ENCODE measurements at regions not wholly inside any gene's neighbourhood (a gene's known extent, or its start where the extent isn't known, plus 50 kb on each side); places are given as distances from the start of the nearest gene placed in this dataset.
A peak's percentile ranks its signal among the peaks of the same experiment; 100 is the strongest.

- no peak for DNase-seq
Observed at GRCh38 chr13:44058067-44058466, 178.4 kb downstream of the LACC1 start.

- peak; percentile 35 for DNase-seq
Observed at GRCh38 chr13:44058624-44059215, 179.0 kb downstream of the LACC1 start.

- no peak for DNase-seq
Observed at GRCh38 chr13:44061876-44062275, 182.2 kb downstream of the LACC1 start.

- DNase-seq, result no peak
Observed at GRCh38 chr13:44063467-44063866, 183.8 kb downstream of the LACC1 start.

GRCh38 chr13:44063881-44064280 is 184.2 kb downstream of the LACC1 start:
- DNase-seq, result no peak

- no peak for DNase-seq
Observed at GRCh38 chr13:44064357-44064756, 184.7 kb downstream of the LACC1 start.

- DNase-seq, result no peak
Observed at GRCh38 chr13:44068169-44068568, 188.5 kb downstream of the LACC1 start.

- peak; percentile 44 for DNase-seq
Observed at GRCh38 chr13:44068737-44069136, 189.0 kb downstream of the LACC1 start.

GRCh38 chr13:44072536-44072935 is 192.8 kb downstream of the LACC1 start:
- DNase-seq, result no peak

GRCh38 chr13:44074611-44075010 is 194.9 kb downstream of the LACC1 start:
- no peak for DNase-seq

GRCh38 chr13:44075113-44075512 is 195.4 kb downstream of the LACC1 start:
- no peak for DNase-seq

GRCh38 chr13:44078806-44079376 is 199.2 kb downstream of the LACC1 start:
- no peak for DNase-seq

GRCh38 chr13:44079413-44080205 is 199.9 kb downstream of the LACC1 start:
- no peak for DNase-seq

- no peak for DNase-seq
Observed at GRCh38 chr13:44084146-44084545, 204.4 kb downstream of the LACC1 start.

GRCh38 chr13:44086389-44086788 is 206.7 kb downstream of the LACC1 start:
- no peak for DNase-seq

GRCh38 chr13:44088411-44088810 is 208.7 kb downstream of the LACC1 start:
- DNase-seq, result no peak

GRCh38 chr13:44088991-44089413 is 209.3 kb downstream of the LACC1 start:
- no peak for DNase-seq

GRCh38 chr13:44089452-44089851 is 209.7 kb downstream of the LACC1 start:
- no peak for DNase-seq

- no peak for DNase-seq
Observed at GRCh38 chr13:44092078-44092970, 212.6 kb downstream of the LACC1 start.

- DNase-seq, result no peak
Observed at GRCh38 chr13:44093607-44094564, 214.2 kb downstream of the LACC1 start.

- no peak for DNase-seq
Observed at GRCh38 chr13:44096901-44097300, 217.2 kb downstream of the LACC1 start.

GRCh38 chr13:44098559-44098958 is 218.9 kb downstream of the LACC1 start:
- DNase-seq, result no peak

Data from dermis blood vessel endothelial cell (primary cell).